GM12864 (cell line): ENCODE measurements at regions not wholly inside any gene's neighbourhood (a gene's known extent, or its start where the extent isn't known, plus 50 kb on each side); places are given as distances from the start of the nearest gene placed in this dataset.

Experiments used
- DNase-seq: peaks from one replicate; pipeline ENCODE4 v3.0.0-alpha.2; 2011; ENCODE audit warnings: low read depth
- H3K4me3 ChIP-seq: 2 replicates; pipeline ENCODE4 v1.5.1; 2011; ENCODE audit warnings: mild to moderate bottlenecking, low read depth, low read length, control low read depth
- CTCF ChIP-seq: IDR thresholded peaks from 2 replicates; pipeline ENCODE4 v1.5.1; 2011; ENCODE audit warnings: low read depth, mild to moderate bottlenecking, moderate library complexity, low read length, control low read depth, inconsistent platforms; ENCODE audit errors: missing control alignments

DNA sequence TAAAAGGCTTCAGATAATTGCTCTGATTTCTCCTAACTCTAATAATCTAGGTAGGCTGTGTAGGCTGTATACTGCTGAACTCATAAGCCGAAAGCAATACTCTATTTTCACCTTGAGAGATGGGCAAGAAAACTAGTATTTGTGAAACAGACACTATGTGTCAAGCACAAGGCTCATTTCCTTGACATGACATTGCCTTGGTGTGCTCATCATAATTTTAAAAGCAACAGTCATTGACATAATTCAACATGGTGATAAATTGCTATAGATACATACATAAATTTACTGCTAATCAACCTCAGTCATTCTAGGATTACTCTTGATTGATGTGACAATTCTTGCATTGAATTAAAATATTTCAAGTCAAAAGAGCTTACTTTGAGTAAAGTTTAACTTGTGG is 304.7 kb downstream of the CNTN3 start:
- TF ChIP-seq CTCF, result no peak
- no peak for DNase-seq
- no peak overlapping the region for H3K4me3 ChIP-seq

GRCh38 chr3:74304424-74304823 is 310.0 kb downstream of the CNTN3 start:
- H3K4me3 ChIP-seq, result no peak overlapping the region
- no peak for TF ChIP-seq CTCF
- no peak for DNase-seq

DNA sequence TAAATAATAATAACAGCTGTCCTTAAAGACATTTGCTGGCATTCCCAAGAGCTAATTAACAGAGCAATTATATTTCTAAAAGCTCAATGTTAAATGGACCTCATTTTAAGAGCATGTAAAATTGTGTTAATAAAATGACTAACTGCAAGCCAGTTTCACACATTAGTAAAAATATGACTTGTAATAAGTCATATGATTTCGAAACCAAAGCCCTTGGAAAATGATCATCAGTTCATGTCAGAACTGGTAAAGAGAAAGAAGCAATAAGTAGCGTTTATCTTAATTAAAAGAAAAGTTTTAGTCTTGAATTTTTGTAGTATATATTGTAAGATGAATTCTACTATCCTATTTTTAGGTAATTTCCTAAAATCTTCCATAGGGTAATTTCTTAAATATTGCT is 310.7 kb downstream of the CNTN3 start:
- no peak overlapping the region for H3K4me3 ChIP-seq
- DNase-seq, result no peak
- TF ChIP-seq CTCF, result no peak

DNA sequence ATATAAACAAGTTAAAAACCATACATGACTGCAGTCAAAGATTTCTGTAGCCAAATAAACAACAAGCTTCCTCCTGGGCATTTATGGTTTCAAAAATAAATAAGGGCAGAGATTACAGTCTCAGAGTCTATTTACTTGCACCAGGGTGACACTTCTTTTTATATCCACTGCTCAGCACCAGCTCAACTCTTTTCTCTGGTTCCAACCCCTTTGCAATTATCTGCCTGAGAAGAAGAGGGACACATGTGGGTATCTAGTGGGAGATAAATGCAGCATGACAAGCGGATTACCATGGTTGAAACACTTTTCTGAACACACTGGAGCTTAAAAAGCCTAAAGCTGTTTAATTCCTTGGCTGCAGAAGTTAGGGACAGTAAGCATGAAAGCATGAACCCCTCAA is 311.5 kb downstream of the CNTN3 start:
- no peak for TF ChIP-seq CTCF
- no peak overlapping the region for H3K4me3 ChIP-seq
- no peak for DNase-seq

DNA sequence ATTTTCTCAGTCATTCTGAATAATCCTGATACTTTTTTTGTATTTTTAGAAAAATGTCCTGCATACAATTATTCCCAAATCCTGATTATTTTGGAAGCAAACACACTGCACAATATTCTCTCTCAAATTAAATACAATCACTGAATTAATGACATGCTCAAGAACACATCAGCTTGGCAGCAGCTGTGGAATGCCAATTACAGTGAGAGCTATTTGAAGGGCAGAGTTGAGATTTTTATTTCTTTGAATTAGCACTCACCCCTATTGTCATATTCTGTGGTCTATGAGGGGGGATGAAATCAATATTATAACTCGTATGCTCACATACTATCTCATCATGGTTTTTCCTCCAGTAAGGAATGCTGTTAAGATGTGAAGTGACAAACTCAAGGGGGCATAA is 312.2 kb downstream of the CNTN3 start:
- TF ChIP-seq CTCF, result no peak
- no peak overlapping the region for H3K4me3 ChIP-seq
- DNase-seq, result no peak

DNA sequence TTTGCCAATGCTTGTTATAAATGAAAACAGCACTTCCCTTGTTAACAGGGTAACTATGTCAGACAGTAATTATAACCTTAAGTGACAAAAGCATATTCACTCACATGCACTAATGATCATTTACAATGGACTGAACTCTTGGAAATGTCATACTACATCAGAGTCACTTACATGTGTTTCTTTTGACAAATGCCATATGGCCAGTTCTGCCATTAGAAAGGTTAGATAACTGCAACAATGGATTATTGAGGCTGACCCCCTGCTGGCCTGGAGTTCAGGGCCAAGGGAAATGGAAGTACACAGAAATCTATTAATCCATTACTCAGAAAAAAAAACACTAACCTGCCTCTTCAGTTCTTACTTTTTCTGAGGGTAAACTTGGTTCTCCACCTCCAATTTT is 313.4 kb downstream of the CNTN3 start:
- no peak for DNase-seq
- H3K4me3 ChIP-seq, result no peak overlapping the region
- TF ChIP-seq CTCF, result no peak

GRCh38 chr3:74295479-74295878 is 319.0 kb downstream of the CNTN3 start:
- DNase-seq, result no peak

More at GRCh38 chr3:74295479-74295878, 319.0 kb downstream of the CNTN3 start:
- TF ChIP-seq CTCF, result no peak
- H3K4me3 ChIP-seq, result no peak overlapping the region
